ENCODE measurements at regions not wholly inside any gene's neighbourhood (a gene's known extent, or its start where the extent isn't known, plus 50 kb on each side); places are given as distances from the start of the nearest gene placed in this dataset.

DNA sequence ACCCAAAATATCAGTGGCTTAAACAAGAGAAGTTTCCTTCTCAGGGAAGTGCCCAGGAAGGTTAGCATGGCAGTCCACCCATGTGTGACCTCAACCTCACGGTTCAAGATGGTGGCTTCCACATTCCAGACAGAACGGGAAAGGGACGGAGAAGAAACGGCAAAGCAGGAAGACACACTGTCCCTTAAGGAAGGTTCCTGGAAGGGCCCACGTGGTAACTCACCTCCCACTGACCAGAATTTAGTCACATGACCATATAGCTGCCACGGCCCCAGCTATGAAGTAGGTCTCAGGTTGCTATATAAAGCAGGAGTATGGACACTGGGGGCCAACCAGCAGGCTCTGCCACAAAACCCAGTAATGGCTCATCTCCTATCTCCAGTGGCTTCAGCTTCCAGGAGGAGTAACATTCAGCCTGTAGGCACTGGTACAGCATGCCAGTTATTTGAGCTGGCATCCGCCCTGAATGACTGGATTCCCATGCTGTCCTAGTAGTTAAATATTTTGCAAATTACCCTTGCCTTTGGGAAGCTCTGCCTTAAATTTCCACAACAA lies 278.5 kb upstream of the KLF14 start:
- TF ChIP-seq, protein P1, sequence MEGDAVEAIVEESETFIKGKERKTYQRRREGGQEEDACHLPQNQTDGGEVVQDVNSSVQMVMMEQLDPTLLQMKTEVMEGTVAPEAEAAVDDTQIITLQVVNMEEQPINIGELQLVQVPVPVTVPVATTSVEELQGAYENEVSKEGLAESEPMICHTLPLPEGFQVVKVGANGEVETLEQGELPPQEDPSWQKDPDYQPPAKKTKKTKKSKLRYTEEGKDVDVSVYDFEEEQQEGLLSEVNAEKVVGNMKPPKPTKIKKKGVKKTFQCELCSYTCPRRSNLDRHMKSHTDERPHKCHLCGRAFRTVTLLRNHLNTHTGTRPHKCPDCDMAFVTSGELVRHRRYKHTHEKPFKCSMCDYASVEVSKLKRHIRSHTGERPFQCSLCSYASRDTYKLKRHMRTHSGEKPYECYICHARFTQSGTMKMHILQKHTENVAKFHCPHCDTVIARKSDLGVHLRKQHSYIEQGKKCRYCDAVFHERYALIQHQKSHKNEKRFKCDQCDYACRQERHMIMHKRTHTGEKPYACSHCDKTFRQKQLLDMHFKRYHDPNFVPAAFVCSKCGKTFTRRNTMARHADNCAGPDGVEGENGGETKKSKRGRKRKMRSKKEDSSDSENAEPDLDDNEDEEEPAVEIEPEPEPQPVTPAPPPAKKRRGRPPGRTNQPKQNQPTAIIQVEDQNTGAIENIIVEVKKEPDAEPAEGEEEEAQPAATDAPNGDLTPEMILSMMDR (IDR thresholded peaks at IDR 0.05): no peak
- no peak for TF ChIP-seq POLR2A (IDR thresholded peaks at IDR 0.05)

Data from Peyer's patch (tissue), 4 donors.